Ishikawa (cell line): ENCODE measurements at regions not wholly inside any gene's neighbourhood (a gene's known extent, or its start where the extent isn't known, plus 50 kb on each side); places are given as distances from the start of the nearest gene placed in this dataset.

Source experiments
- CEBPB ChIP-seq: IDR thresholded peaks from 2 replicates; pipeline ENCODE4 v1.6.1; 2012
- CREB1 ChIP-seq: IDR thresholded peaks from 2 replicates; pipeline ENCODE4 v1.6.1; 2012; ENCODE audit warnings: low read depth
- EGR1 ChIP-seq: IDR thresholded peaks from 2 replicates; pipeline ENCODE4 v1.6.1; 2012
- EP300 ChIP-seq: IDR thresholded peaks from 2 replicates; pipeline ENCODE4 v1.6.1; 2012; ENCODE audit warnings: borderline replicate concordance
- FOXM1 ChIP-seq: IDR thresholded peaks from 2 replicates; pipeline ENCODE4 v1.6.1; 2012; ENCODE audit warnings: low read depth, borderline replicate concordance
- MAX ChIP-seq: IDR thresholded peaks from 2 replicates; pipeline ENCODE4 v1.6.1; 2012
- NFIC ChIP-seq: IDR thresholded peaks from 2 replicates; pipeline ENCODE4 v1.6.1; 2012
- RAD21 ChIP-seq: IDR thresholded peaks from 2 replicates; pipeline ENCODE4 v1.6.1; 2012; ENCODE audit warnings: low read depth
- REST ChIP-seq: IDR thresholded peaks from 2 replicates; pipeline ENCODE4 v1.6.1; 2012; ENCODE audit warnings: low read depth, mild to moderate bottlenecking
- TAF1 ChIP-seq: IDR thresholded peaks from 2 replicates; pipeline ENCODE4 v1.6.1; 2012; ENCODE audit warnings: low read depth, mild to moderate bottlenecking
- TCF12 ChIP-seq: IDR thresholded peaks from 2 replicates; pipeline ENCODE4 v1.6.1; 2012; ENCODE audit warnings: low read depth
- TEAD4 ChIP-seq: IDR thresholded peaks from 2 replicates; pipeline ENCODE4 v1.6.1; 2012
- USF1 ChIP-seq: IDR thresholded peaks from 2 replicates; pipeline ENCODE4 v1.6.1; 2012
- YY1 ChIP-seq: IDR thresholded peaks from 2 replicates; pipeline ENCODE4 v1.6.1; 2012; ENCODE audit warnings: low read depth
- ZBTB7A ChIP-seq: IDR thresholded peaks from 2 replicates; pipeline ENCODE4 v1.6.1; 2012; ENCODE audit warnings: low read depth

GRCh38 chr5:172543484-172544298 is 89.4 kb upstream of the SH3PXD2B start:
- no peak for TF ChIP-seq ZBTB7A
- no peak for TF ChIP-seq TCF12
- no peak for TF ChIP-seq NFIC
- TF ChIP-seq TEAD4: no peak
- no peak for TF ChIP-seq FOXM1
- no peak for TF ChIP-seq CREB1
- TF ChIP-seq USF1: no peak
- no peak for TF ChIP-seq RAD21
- no peak for TF ChIP-seq TAF1
- no peak for TF ChIP-seq REST
- no peak for TF ChIP-seq MAX
- no peak for TF ChIP-seq EGR1
- no peak for TF ChIP-seq CEBPB
- TF ChIP-seq EP300: no peak
- no peak for TF ChIP-seq YY1

- TF ChIP-seq YY1: no peak
- no peak for TF ChIP-seq EGR1
Observed at GRCh38 chr5:172542651-172543131, 88.4 kb upstream of the SH3PXD2B start.

- TF ChIP-seq MAX: no peak
- TF ChIP-seq YY1: no peak
- no peak for TF ChIP-seq TCF12
- no peak for TF ChIP-seq TEAD4
- TF ChIP-seq ZBTB7A: no peak
- TF ChIP-seq FOXM1: no peak
- no peak for TF ChIP-seq REST
- TF ChIP-seq RAD21: no peak
- TF ChIP-seq CREB1: no peak
- no peak for TF ChIP-seq CEBPB
- no peak for TF ChIP-seq TAF1
- no peak for TF ChIP-seq USF1
Observed at GRCh38 chr5:172541773-172542136, 87.4 kb upstream of the SH3PXD2B start.

- TF ChIP-seq CEBPB (no peak), EGR1 (no peak), REST (no peak), USF1 (no peak), NFIC (no peak), RAD21 (no peak), MAX (no peak)
Observed at GRCh38 chr5:172541099-172541772, 86.9 kb upstream of the SH3PXD2B start.
